ENCODE measurements at regions not wholly inside any gene's neighbourhood (a gene's known extent, or its start where the extent isn't known, plus 50 kb on each side); places are given as distances from the start of the nearest gene placed in this dataset.

- TF ChIP-seq, protein P1, sequence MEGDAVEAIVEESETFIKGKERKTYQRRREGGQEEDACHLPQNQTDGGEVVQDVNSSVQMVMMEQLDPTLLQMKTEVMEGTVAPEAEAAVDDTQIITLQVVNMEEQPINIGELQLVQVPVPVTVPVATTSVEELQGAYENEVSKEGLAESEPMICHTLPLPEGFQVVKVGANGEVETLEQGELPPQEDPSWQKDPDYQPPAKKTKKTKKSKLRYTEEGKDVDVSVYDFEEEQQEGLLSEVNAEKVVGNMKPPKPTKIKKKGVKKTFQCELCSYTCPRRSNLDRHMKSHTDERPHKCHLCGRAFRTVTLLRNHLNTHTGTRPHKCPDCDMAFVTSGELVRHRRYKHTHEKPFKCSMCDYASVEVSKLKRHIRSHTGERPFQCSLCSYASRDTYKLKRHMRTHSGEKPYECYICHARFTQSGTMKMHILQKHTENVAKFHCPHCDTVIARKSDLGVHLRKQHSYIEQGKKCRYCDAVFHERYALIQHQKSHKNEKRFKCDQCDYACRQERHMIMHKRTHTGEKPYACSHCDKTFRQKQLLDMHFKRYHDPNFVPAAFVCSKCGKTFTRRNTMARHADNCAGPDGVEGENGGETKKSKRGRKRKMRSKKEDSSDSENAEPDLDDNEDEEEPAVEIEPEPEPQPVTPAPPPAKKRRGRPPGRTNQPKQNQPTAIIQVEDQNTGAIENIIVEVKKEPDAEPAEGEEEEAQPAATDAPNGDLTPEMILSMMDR (IDR thresholded peaks at IDR 0.05; ENCODE audit: insufficient read depth, low read length, poor library complexity, severe bottlenecking), result no peak
- no peak overlapping the region for H3K4me3 ChIP-seq (ENCODE audit: low read depth, low read length)
These were observed 130.5 kb downstream of the SEM1 start for GRCh38 chr7:96579119-96579518.

DNA sequence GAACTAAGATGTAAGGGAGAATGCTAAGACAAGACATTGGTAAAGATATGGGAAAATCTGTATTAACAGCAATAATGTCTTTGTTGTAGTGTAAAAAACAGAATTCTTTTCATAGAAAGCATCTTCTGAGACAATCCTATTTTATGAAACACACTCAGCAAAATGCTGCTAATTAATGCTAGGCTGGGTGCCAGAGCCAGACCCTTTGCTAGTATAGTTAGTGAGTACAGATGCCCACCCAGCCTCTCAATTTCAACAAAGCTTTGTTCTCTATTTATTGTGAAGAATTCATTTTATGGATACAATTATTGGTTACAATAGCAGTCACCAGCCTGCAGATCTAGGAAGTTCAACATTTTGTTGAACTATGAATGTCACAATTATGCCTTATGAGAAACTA is 131.0 kb downstream of the SEM1 start:
- Histone ChIP-seq H3K27me3 (ENCODE audit: control insufficient read depth, insufficient read depth, low read length) (no peaks in the 10 kb centered on the region), H3K4me3 (ENCODE audit: low read depth, low read length) (no peak overlapping the region), H3K36me3 (ENCODE audit: control insufficient read depth, insufficient read depth, low read length) (no peaks in the 10 kb centered on the region)
- no peak for DNase-seq (ENCODE audit: low read depth)
- TF ChIP-seq, protein P1 (IDR thresholded peaks at IDR 0.05; ENCODE audit: insufficient read depth, low read length, poor library complexity, severe bottlenecking), result no peak

More at GRCh38 chr7:96579119-96579518, 130.5 kb downstream of the SEM1 start:
- Histone ChIP-seq H3K36me3 (ENCODE audit: control insufficient read depth, insufficient read depth, low read length) (no peaks in the 10 kb centered on the region), H3K27me3 (ENCODE audit: control insufficient read depth, insufficient read depth, low read length) (no peaks in the 10 kb centered on the region)
- DNase-seq (ENCODE audit: low read depth), result no peak

DNA sequence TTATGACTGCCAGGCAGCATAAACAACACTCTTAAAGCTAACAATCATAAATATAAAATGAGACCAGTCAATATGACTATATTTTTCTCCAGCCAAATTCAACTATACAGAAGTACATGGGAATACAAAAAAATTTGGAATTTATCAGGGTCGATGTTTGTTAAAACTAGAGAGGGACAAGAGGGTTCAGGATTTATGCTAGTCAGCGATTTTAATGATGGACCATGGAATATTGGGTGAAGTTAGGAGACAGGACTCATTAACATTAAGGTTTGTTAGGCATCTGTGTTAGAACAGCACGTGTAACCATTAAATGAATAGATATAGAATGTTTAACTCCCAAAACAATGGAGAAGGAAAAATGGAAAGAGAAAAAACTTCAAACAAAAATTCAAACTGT is 146.2 kb downstream of the SEM1 start:
- no peak for DNase-seq (ENCODE audit: low read depth)
- TF ChIP-seq, protein P1 (IDR thresholded peaks at IDR 0.05; ENCODE audit: insufficient read depth, low read length, poor library complexity, severe bottlenecking), result no peak
- no peaks in the 10 kb centered on the region for H3K27me3 ChIP-seq (ENCODE audit: control insufficient read depth, insufficient read depth, low read length)

DNA sequence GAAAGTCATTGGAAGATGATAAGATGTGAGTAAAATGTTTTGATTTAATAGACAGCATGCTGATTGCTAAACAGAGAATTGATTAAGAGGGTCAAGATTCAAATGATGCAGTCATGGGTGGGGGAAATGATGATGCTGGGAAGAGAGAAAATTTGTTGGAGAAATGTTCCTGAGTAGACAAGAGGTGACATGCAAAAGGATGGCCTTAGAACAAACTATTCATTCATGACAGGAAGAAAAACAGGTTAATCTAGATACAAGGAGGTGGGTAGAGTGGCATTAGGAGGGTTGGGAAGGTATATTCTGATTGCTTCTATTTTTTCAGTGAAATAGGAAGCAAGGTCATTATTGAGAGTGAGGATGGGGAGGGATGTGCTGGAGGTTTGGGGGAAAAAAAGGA is 146.7 kb downstream of the SEM1 start:
- TF ChIP-seq, protein P1 (IDR thresholded peaks at IDR 0.05; ENCODE audit: insufficient read depth, low read length, poor library complexity, severe bottlenecking), result no peak
- no peak for DNase-seq (ENCODE audit: low read depth)
- H3K36me3 ChIP-seq (ENCODE audit: control insufficient read depth, insufficient read depth, low read length), result no peaks in the 10 kb centered on the region
- H3K4me3 ChIP-seq (ENCODE audit: low read depth, low read length), result no peak overlapping the region
- H3K27me3 ChIP-seq (ENCODE audit: control insufficient read depth, insufficient read depth, low read length), result no peaks in the 10 kb centered on the region

More for the DNA sequence above, 146.2 kb downstream of the SEM1 start:
- Histone ChIP-seq H3K36me3 (ENCODE audit: control insufficient read depth, insufficient read depth, low read length) (no peaks in the 10 kb centered on the region), H3K4me3 (ENCODE audit: low read depth, low read length) (no peak overlapping the region)

- DNase-seq (ENCODE audit: low read depth), result no peak
- H3K27me3 ChIP-seq (ENCODE audit: control insufficient read depth, insufficient read depth, low read length), result no peaks in the 10 kb centered on the region
- no peak overlapping the region for H3K4me3 ChIP-seq (ENCODE audit: low read depth, low read length)
- TF ChIP-seq, protein P1 (IDR thresholded peaks at IDR 0.05; ENCODE audit: insufficient read depth, low read length, poor library complexity, severe bottlenecking), result no peak
- H3K36me3 ChIP-seq (ENCODE audit: control insufficient read depth, insufficient read depth, low read length), result no peaks in the 10 kb centered on the region
These were observed 147.2 kb downstream of the SEM1 start for GRCh38 chr7:96562458-96562857.

GRCh38 chr7:96561892-96562291 is 147.8 kb downstream of the SEM1 start:
- DNase-seq (ENCODE audit: low read depth), result no peak
- Histone ChIP-seq H3K36me3 (ENCODE audit: control insufficient read depth, insufficient read depth, low read length) (no peaks in the 10 kb centered on the region), H3K4me3 (ENCODE audit: low read depth, low read length) (no peak overlapping the region), H3K27me3 (ENCODE audit: control insufficient read depth, insufficient read depth, low read length) (no peaks in the 10 kb centered on the region)
- TF ChIP-seq, protein P1 (IDR thresholded peaks at IDR 0.05; ENCODE audit: insufficient read depth, low read length, poor library complexity, severe bottlenecking), result no peak

Data from kidney epithelial cell (primary cell).